Neural cell (in vitro differentiated cells): ENCODE measurements at regions not wholly inside any gene's neighbourhood (a gene's known extent, or its start where the extent isn't known, plus 50 kb on each side); places are given as distances from the start of the nearest gene placed in this dataset.

ENCODE experiments used
- EP300 ChIP-seq: fragments of 450-650 bp; conservative IDR thresholded peaks from 2 replicates; pipeline ENCODE4 v1.6.1; 2014; ENCODE audit warnings: antibody characterized with exemption, mild to moderate bottlenecking, moderate library complexity; ENCODE audit not compliant: poor library complexity, severe bottlenecking
- EZH2 ChIP-seq: fragments of 200-600, 300-800 bp; shearing (Covaris generic), sonication (generic); IDR thresholded peaks from 2 replicates; pipeline ENCODE4 v1.6.1; 2014; ENCODE audit warnings: antibody characterized with exemption, low read length, borderline replicate concordance, mild to moderate bottlenecking; ENCODE audit not compliant: insufficient read depth, poor library complexity, severe bottlenecking
- MXI1 ChIP-seq: fragments of 450-650 bp; conservative IDR thresholded peaks from 2 replicates; pipeline ENCODE4 v1.6.1; 2014; ENCODE audit warnings: antibody characterized with exemption, mild to moderate bottlenecking; ENCODE audit not compliant: poor library complexity, severe bottlenecking
- POLR2AphosphoS5 ChIP-seq: IDR thresholded peaks from 2 replicates; pipeline ENCODE4 v1.6.1; 2012
- SMC3 ChIP-seq: fragments of 450-650 bp; conservative IDR thresholded peaks from 2 replicates; pipeline ENCODE4 v1.6.1; 2014; ENCODE audit warnings: antibody characterized with exemption, mild to moderate bottlenecking, moderate library complexity; ENCODE audit not compliant: poor library complexity
- TF ChIP-seq, protein P1 (sequence below): fragments of 450-650 bp; IDR thresholded peaks from 2 replicates; pipeline ENCODE4 v1.5.1; 2014; ENCODE audit warnings: antibody characterized with exemption, mild to moderate bottlenecking, moderate library complexity; ENCODE audit not compliant: poor library complexity, severe bottlenecking

- TF ChIP-seq, protein P1, sequence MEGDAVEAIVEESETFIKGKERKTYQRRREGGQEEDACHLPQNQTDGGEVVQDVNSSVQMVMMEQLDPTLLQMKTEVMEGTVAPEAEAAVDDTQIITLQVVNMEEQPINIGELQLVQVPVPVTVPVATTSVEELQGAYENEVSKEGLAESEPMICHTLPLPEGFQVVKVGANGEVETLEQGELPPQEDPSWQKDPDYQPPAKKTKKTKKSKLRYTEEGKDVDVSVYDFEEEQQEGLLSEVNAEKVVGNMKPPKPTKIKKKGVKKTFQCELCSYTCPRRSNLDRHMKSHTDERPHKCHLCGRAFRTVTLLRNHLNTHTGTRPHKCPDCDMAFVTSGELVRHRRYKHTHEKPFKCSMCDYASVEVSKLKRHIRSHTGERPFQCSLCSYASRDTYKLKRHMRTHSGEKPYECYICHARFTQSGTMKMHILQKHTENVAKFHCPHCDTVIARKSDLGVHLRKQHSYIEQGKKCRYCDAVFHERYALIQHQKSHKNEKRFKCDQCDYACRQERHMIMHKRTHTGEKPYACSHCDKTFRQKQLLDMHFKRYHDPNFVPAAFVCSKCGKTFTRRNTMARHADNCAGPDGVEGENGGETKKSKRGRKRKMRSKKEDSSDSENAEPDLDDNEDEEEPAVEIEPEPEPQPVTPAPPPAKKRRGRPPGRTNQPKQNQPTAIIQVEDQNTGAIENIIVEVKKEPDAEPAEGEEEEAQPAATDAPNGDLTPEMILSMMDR, result no peak
- TF ChIP-seq EZH2 (no peak), EP300 (no peak), POLR2AphosphoS5 (no peak), SMC3 (no peak), MXI1 (no peak)
Measured at GRCh38 chr2:149715005-149715592, 127.5 kb upstream of the MMADHC start.
